ENCODE measurements at regions not wholly inside any gene's neighbourhood (a gene's known extent, or its start where the extent isn't known, plus 50 kb on each side); places are given as distances from the start of the nearest gene placed in this dataset.

GRCh38 chr6:150720774-150721233, 121.1 kb downstream of the PLEKHG1 start:
- TF ChIP-seq CTCF (IDR thresholded peaks at IDR 0.05; ENCODE audit: extremely low read depth, low read depth, low read length), result no peak
- H3K4me2 ChIP-seq (ENCODE audit: insufficient read depth, low read length), result no peak overlapping the region
- H3K4me3 ChIP-seq (ENCODE audit: insufficient read depth, low read length), result no peak overlapping the region
- no peak for DNase-seq (ENCODE audit: insufficient read length, low spot score, missing footprints)
- H3K27me3 ChIP-seq (ENCODE audit: insufficient read depth, low read length), result peaks cover 15% of the 10 kb centered on the region
- H3K9me3 ChIP-seq (ENCODE audit: low read depth, low read length), result no peaks in the 10 kb centered on the region
- H4K20me1 ChIP-seq (ENCODE audit: insufficient read depth, low read length), result no peaks in the 10 kb centered on the region
- H3K36me3 ChIP-seq (ENCODE audit: insufficient read depth, low read length), result no peaks in the 10 kb centered on the region
- no peak overlapping the region for H2AFZ ChIP-seq (ENCODE audit: low read length)
- no peaks in the 10 kb centered on the region for H3K79me2 ChIP-seq (ENCODE audit: insufficient read depth, low read length)
- H3K4me1 ChIP-seq (ENCODE audit: insufficient read depth, low read length), result no peaks in the 10 kb centered on the region
- H3K27ac ChIP-seq (ENCODE audit: low read depth, low read length), result no peak overlapping the region

GRCh38 chr6:150721418-150722266, 122.0 kb downstream of the PLEKHG1 start:
- H3K4me2 ChIP-seq (ENCODE audit: insufficient read depth, low read length), result no peak overlapping the region

GRCh38 chr6:150722614-150723344, 123.1 kb downstream of the PLEKHG1 start:
- no peaks in the 10 kb centered on the region for H3K9me3 ChIP-seq (ENCODE audit: low read depth, low read length)
- H3K36me3 ChIP-seq (ENCODE audit: insufficient read depth, low read length), result no peaks in the 10 kb centered on the region
- H4K20me1 ChIP-seq (ENCODE audit: insufficient read depth, low read length), result no peaks in the 10 kb centered on the region
- no peak overlapping the region for H3K27ac ChIP-seq (ENCODE audit: low read depth, low read length)
- no peaks in the 10 kb centered on the region for H3K4me1 ChIP-seq (ENCODE audit: insufficient read depth, low read length)
- no peak overlapping the region for H3K4me2 ChIP-seq (ENCODE audit: insufficient read depth, low read length)
- no peak for TF ChIP-seq CTCF (IDR thresholded peaks at IDR 0.05; ENCODE audit: extremely low read depth, low read depth, low read length)
- peaks cover 21% of the 10 kb centered on the region for H3K27me3 ChIP-seq (ENCODE audit: insufficient read depth, low read length)
- H3K4me3 ChIP-seq (ENCODE audit: insufficient read depth, low read length), result no peak overlapping the region
- no peaks in the 10 kb centered on the region for H3K79me2 ChIP-seq (ENCODE audit: insufficient read depth, low read length)
- no peak for DNase-seq (ENCODE audit: insufficient read length, low spot score, missing footprints)
- H2AFZ ChIP-seq (ENCODE audit: low read length), result no peak overlapping the region

More at GRCh38 chr6:150721418-150722266, 122.0 kb downstream of the PLEKHG1 start:
- H3K27ac ChIP-seq (ENCODE audit: low read depth, low read length), result no peak overlapping the region
- no peak for DNase-seq (ENCODE audit: insufficient read length, low spot score, missing footprints)
- no peaks in the 10 kb centered on the region for H3K36me3 ChIP-seq (ENCODE audit: insufficient read depth, low read length)
- no peak overlapping the region for H2AFZ ChIP-seq (ENCODE audit: low read length)
- peaks cover 18% of the 10 kb centered on the region for H3K27me3 ChIP-seq (ENCODE audit: insufficient read depth, low read length)
- H3K79me2 ChIP-seq (ENCODE audit: insufficient read depth, low read length), result no peaks in the 10 kb centered on the region
- TF ChIP-seq CTCF (IDR thresholded peaks at IDR 0.05; ENCODE audit: extremely low read depth, low read depth, low read length), result no peak
- H4K20me1 ChIP-seq (ENCODE audit: insufficient read depth, low read length), result no peaks in the 10 kb centered on the region
- H3K9me3 ChIP-seq (ENCODE audit: low read depth, low read length), result no peaks in the 10 kb centered on the region
- no peak overlapping the region for H3K4me3 ChIP-seq (ENCODE audit: insufficient read depth, low read length)
- no peaks in the 10 kb centered on the region for H3K4me1 ChIP-seq (ENCODE audit: insufficient read depth, low read length)

- peaks cover 23% of the 10 kb centered on the region for H3K27me3 ChIP-seq (ENCODE audit: insufficient read depth, low read length)
- H3K36me3 ChIP-seq (ENCODE audit: insufficient read depth, low read length), result no peaks in the 10 kb centered on the region
- H3K4me3 ChIP-seq (ENCODE audit: insufficient read depth, low read length), result no peak overlapping the region
- no peak overlapping the region for H3K27ac ChIP-seq (ENCODE audit: low read depth, low read length)
- H4K20me1 ChIP-seq (ENCODE audit: insufficient read depth, low read length), result no peaks in the 10 kb centered on the region
- DNase-seq (ENCODE audit: insufficient read length, low spot score, missing footprints), result no peak
- no peaks in the 10 kb centered on the region for H3K79me2 ChIP-seq (ENCODE audit: insufficient read depth, low read length)
- no peak overlapping the region for H2AFZ ChIP-seq (ENCODE audit: low read length)
- TF ChIP-seq CTCF (IDR thresholded peaks at IDR 0.05; ENCODE audit: extremely low read depth, low read depth, low read length), result no peak
- H3K4me1 ChIP-seq (ENCODE audit: insufficient read depth, low read length), result no peaks in the 10 kb centered on the region
- H3K4me2 ChIP-seq (ENCODE audit: insufficient read depth, low read length), result no peak overlapping the region
- no peaks in the 10 kb centered on the region for H3K9me3 ChIP-seq (ENCODE audit: low read depth, low read length)
Observed at GRCh38 chr6:150723345-150723658, 123.6 kb downstream of the PLEKHG1 start.

All from osteoblast (primary cell).